Umbilical cord (tissue), 1 donor: ENCODE measurements at regions not wholly inside any gene's neighbourhood (a gene's known extent, or its start where the extent isn't known, plus 50 kb on each side); places are given as distances from the start of the nearest gene placed in this dataset.

Experiments used
- DNase-seq: peaks from one replicate; pipeline ENCODE4 v3.0.0-alpha.2; 2015; ENCODE audit warnings: low spot score

DNA sequence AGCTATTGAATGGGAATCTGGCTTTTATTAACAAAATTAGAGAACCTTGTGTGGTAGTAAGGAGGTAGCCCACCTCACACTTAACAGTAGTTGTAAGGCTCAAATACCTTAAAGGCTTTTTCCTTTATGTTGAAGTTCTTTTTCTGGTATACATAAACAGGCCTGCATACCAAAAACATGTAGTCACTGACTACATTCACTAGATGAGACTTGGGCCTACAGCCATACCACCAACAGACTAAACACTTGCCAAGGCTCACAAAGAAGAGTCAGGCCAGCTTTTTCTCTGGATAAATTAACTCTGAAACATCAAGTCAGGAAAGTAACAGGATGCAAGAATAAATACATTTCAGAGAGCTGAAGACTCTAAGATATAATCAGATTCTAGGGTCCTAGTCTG, 78.6 kb upstream of the MPDZ start:
- DNase-seq: peak; percentile 75

DNA sequence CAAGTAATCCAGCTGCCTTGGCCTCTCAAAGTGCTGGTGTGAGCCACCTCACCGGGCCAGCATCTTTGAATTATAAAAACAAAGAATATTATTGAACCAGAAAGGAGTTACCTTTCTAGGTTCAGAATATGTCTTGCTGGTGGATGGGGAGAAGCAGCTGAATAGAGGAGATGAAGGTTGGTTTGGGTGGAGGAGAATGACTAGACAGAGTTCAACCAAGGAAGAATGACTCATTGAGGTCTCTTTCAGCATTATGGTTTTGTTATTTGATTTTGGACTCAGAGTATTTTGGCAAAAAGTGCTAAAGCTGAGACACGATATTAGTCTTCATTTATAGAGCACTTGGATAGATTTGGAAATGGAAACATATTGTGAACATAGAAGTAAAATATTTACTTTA, 75.2 kb upstream of the MPDZ start:
- no peak for DNase-seq

DNA sequence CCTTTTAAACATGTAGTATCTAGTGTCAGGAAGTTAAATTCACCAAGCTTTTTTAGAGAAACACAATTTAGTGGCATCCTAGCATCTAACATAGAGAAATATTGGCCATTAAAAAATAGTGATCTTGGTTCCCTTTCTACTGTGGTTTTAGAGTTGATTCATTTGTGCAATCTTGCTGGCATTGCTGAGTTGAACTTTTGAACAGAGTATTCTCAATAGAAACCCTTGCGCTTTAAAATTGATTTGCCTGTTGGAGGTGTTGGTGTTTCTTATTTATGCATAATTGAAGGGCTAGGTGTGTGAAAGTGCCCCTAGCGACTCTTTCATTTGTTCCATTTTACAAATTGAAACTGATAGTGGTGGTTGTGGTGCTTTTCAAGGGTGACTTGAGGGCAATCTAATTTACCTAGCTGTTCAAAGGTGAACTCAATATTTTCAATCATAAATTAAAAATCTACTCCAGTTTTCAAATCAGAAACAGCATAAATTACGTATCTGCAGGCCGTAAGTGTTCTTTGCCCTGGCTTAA, 73.0 kb upstream of the MPDZ start:
- DNase-seq: no peak

DNA sequence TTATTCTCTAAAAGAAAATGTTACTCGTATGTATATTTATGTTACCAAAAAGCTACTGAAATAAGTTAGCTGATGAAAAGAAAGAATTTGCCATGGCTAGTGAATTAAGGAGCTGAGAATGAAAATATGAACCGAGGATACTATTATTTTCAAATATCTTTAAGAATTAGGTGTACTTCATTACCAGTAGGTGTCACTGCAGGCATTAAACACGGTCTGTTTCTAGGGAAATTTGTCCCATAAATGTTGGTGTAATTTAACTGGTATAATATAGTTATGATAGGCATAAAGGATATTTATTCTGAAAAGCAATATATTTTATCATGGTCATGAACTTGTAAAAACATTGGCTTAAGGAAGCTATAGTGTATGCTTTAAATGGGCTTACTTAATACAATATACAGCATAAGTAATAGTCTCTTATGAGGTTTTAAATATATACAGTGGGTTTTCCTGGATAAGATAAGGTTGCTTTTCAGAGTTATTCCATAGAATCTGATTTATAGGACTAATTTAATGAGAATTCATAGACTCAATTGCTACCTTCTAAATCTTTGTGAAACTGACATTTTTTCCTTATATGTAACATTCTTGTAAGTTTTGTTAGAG, 72.4 kb upstream of the MPDZ start:
- peak; percentile 70 for DNase-seq

DNA sequence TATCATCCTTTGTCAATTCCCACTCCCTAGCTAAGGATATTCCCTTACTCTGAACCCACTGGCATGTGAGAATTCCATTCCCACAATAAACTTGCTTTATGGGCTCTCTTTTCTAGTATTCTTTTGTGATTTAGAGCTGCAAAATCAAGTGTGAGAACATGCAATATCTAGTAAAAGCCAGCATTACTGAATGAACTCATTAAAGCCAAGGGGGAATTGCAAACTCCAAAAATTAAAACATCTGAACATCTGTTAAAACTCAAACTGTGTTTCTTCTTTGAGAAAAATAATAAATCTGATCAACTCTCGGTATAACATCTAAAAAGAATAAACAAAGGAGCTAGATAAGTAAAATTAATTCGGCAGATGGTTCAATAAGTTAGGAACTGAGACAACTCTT, 53.1 kb upstream of the MPDZ start:
- no peak for DNase-seq

DNA sequence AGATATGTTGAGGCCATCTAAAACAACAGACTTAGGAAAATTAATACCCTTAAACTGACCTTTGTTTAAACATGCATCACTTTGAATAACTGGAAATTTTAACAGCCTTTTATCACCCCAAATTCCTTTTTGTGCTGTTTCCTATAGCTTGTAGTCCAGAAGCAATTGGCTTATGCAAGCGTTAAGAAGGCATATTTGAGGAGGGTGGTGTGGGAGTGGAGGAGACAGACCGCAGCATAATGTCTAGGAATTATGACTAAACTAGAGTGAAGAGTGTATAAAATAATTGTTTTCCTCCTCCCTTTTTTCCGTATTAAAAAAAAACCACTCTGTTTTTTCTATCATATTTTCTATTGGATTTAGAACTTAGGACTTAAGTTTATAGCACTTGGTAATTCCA, 51.8 kb upstream of the MPDZ start:
- DNase-seq: no peak

DNA sequence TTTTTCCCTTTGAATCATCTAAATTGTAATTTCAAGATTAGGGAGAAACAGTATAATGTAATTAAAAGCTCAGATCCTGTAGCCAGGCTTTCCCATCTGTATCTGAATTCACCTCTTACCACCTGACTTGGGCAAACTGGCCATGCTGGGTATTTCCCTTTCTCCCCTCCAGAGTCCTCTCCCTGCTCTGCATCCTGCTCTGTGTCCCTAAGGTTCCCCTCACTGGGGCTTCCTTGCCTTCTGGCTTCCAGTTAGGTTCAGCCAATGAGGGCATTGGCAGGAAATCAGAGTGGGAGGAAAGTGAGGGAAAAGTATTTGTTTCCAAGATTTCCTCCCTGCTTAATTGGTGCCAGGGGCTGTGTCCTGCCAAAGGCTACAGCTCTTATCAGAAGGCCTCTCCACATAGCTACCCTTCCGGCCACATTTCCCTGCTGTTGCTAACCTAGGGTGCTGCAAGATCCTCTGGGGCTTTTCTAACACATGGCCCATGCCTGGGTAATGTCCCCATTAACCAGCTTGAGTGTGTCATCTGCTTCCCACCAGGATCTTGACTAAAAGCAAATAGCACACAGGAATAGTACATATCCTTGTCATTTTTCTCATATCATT, 51.0 kb upstream of the MPDZ start:
- DNase-seq: peak; percentile 42
